NCI-H2227 (cell line): ENCODE measurements at regions not wholly inside any gene's neighbourhood (a gene's known extent, or its start where the extent isn't known, plus 50 kb on each side); places are given as distances from the start of the nearest gene placed in this dataset.

Experiments
- DNase-seq: peaks from one replicate; lab custom pipeline; 2025; ENCODE audit not compliant: unreplicated experiment; lab: John Stamatoyannopoulos, UW

GRCh38 chr7:18198868-18199267 lies 171.2 kb upstream of the PRPS1L1 start:
- no peak for DNase-seq

GRCh38 chr7:18200266-18200665 lies 172.6 kb upstream of the PRPS1L1 start:
- no peak for DNase-seq

- no peak for DNase-seq
Observed at GRCh38 chr7:18200855-18201254, 173.2 kb upstream of the PRPS1L1 start.

- DNase-seq: no peak
Observed at GRCh38 chr7:18201350-18201749, 173.7 kb upstream of the PRPS1L1 start.

- no peak for DNase-seq
Observed at GRCh38 chr7:18202315-18203045, 174.8 kb upstream of the PRPS1L1 start.

GRCh38 chr7:18206331-18206730 lies 178.7 kb upstream of the PRPS1L1 start:
- no peak for DNase-seq

GRCh38 chr7:18208921-18209320 lies 181.3 kb upstream of the PRPS1L1 start:
- DNase-seq: no peak

GRCh38 chr7:18210377-18210776 lies 182.7 kb upstream of the PRPS1L1 start:
- no peak for DNase-seq

GRCh38 chr7:18210788-18211187 lies 183.1 kb upstream of the PRPS1L1 start:
- DNase-seq: no peak

- DNase-seq: no peak
Observed at GRCh38 chr7:18212308-18212707, 184.7 kb upstream of the PRPS1L1 start.

- peak; percentile 23 for DNase-seq
Observed at GRCh38 chr7:18212758-18213157, 185.1 kb upstream of the PRPS1L1 start.

GRCh38 chr7:18213652-18214051 lies 186.0 kb upstream of the PRPS1L1 start:
- DNase-seq: no peak

- DNase-seq: no peak
Observed at GRCh38 chr7:18216270-18216669, 188.6 kb upstream of the PRPS1L1 start.

GRCh38 chr7:18221377-18222293 lies 194.0 kb upstream of the PRPS1L1 start:
- DNase-seq: no peak

GRCh38 chr7:18222636-18223035 lies 195.0 kb upstream of the PRPS1L1 start:
- DNase-seq: no peak

GRCh38 chr7:18224138-18224537 lies 196.5 kb upstream of the PRPS1L1 start:
- DNase-seq: no peak

- DNase-seq: no peak
Observed at GRCh38 chr7:18225067-18225466, 197.4 kb upstream of the PRPS1L1 start.

- no peak for DNase-seq
Observed at GRCh38 chr7:18226598-18226997, 199.0 kb upstream of the PRPS1L1 start.

- no peak for DNase-seq
Observed at GRCh38 chr7:18228686-18229085, 201.0 kb upstream of the PRPS1L1 start.

GRCh38 chr7:18230271-18230670 lies 202.6 kb upstream of the PRPS1L1 start:
- no peak for DNase-seq

GRCh38 chr7:18231854-18232253 lies 204.2 kb upstream of the PRPS1L1 start:
- no peak for DNase-seq

GRCh38 chr7:18234519-18234918 lies 206.9 kb upstream of the PRPS1L1 start:
- no peak for DNase-seq
